ENCODE measurements at regions not wholly inside any gene's neighbourhood (a gene's known extent, or its start where the extent isn't known, plus 50 kb on each side); places are given as distances from the start of the nearest gene placed in this dataset.

DNA sequence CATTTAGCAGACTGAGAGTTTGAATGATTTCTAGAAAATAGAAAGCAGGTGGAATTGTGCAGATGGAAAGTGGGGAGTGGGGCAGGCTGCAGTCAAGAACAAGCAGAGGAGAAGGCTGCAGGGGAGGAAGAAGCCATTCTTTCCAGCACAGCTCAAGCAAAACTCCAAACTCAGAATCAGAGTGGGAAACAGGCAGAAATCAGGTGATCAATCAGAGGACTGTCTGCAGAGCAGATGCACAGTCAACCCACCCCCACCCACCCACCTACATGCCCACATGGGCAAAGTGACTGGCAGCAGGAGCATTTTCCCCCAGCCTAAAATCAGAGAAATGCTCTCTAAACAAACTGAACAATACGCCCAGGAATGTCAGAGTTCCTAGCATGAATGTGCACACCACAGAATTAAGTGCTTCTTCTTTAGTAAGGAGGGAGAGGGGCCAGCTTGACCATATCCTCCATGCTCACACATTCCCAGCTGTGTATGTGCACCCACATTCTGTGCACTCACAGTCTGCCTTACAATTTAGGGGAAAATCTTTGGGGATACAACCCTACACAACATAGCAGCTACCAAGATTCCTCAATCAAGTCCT is 194.1 kb upstream of the PLEKHA5 start:
- no peak for FAIRE-seq
- TF ChIP-seq, protein P1, sequence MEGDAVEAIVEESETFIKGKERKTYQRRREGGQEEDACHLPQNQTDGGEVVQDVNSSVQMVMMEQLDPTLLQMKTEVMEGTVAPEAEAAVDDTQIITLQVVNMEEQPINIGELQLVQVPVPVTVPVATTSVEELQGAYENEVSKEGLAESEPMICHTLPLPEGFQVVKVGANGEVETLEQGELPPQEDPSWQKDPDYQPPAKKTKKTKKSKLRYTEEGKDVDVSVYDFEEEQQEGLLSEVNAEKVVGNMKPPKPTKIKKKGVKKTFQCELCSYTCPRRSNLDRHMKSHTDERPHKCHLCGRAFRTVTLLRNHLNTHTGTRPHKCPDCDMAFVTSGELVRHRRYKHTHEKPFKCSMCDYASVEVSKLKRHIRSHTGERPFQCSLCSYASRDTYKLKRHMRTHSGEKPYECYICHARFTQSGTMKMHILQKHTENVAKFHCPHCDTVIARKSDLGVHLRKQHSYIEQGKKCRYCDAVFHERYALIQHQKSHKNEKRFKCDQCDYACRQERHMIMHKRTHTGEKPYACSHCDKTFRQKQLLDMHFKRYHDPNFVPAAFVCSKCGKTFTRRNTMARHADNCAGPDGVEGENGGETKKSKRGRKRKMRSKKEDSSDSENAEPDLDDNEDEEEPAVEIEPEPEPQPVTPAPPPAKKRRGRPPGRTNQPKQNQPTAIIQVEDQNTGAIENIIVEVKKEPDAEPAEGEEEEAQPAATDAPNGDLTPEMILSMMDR (IDR thresholded peaks at IDR 0.05; ENCODE audit: insufficient read depth, missing control alignments): no peak

DNA sequence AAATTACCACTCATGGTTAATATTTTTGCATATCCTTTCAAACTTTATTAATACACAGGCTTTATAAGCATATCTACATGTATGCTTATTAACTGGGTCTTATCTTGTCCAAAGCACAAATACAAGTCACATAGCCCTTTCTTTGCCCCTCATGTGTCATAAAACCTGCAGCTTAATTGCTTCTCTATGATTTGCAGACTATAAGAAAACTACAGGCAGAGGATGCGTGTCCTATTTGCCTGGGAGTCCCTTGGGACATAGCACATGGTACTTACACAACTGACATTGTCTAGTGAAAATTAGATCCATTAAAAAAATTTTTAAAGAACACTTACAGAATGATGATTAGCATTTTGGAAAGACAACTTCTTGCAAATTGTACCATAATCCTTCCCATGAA is 190.5 kb upstream of the PLEKHA5 start:
- DNase-seq (ENCODE audit: insufficient read length, low spot score) (no peak), FAIRE-seq (no peak)
- TF ChIP-seq, protein P1 (IDR thresholded peaks at IDR 0.05; ENCODE audit: insufficient read depth, missing control alignments): no peak

More for the DNA sequence above, 194.1 kb upstream of the PLEKHA5 start:
- DNase-seq (ENCODE audit: insufficient read length, low spot score): no peak

DNA sequence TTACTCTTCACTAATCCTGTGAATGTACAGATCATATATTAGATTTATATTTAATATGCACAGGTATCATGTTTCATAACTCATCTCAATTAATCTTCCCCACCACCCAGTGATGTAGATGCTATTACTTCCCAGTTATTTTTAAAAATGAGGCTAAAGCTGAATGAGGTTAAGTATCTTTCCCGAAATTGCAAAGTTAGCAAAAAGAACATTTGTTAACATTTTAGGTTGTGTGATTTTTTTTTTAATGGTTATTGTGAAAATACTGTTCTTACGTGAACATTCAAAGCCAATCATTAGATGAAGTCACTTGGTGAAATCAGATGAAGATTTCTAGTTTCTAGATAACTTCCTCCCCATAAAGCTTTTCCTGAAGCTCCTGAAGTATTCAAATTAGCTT is 186.9 kb upstream of the PLEKHA5 start:
- TF ChIP-seq, protein P1 (IDR thresholded peaks at IDR 0.05; ENCODE audit: insufficient read depth, missing control alignments): no peak
- no peak for FAIRE-seq
- no peak for DNase-seq (ENCODE audit: insufficient read length, low spot score)

DNA sequence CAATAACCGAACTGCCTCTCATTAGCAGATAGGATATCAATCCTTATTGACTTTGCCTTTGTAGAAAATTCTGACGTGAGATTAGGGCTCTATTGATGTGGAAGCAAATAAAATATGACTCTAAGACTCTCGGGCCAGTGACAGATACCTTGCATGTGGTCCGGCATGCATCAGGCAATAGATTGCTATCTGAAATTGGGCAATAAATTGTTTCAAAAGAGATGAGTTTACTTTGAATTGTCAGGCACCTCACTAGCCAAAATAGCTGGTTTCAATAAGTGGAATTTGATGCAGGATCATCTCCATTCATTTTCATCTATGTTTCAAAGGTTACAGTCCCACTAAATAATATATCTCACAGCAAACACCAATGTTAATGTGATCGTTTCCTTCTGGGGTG is 186.3 kb upstream of the PLEKHA5 start:
- no peak for FAIRE-seq
- no peak for DNase-seq (ENCODE audit: insufficient read length, low spot score)
- TF ChIP-seq, protein P1 (IDR thresholded peaks at IDR 0.05; ENCODE audit: insufficient read depth, missing control alignments): no peak

DNA sequence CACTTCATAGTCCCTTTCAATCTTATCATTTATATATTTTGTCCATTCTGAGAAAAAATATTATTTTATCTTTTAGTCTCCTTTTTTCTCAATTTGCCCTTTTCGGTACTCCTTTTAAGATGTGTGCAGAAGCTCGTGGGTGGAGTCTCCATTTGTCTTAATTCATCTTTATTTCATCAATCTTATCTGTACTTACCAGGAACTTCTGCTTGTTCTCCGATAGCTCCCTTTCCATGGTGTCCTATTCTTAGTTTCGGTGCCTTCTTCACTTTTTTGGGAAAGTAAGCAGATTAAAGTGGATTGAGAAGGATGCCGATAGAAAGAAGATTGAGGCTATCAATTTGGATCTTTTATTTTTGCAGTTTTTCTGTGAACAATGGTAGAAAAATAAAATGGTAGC is 183.4 kb upstream of the PLEKHA5 start:
- TF ChIP-seq, protein P1 (IDR thresholded peaks at IDR 0.05; ENCODE audit: insufficient read depth, missing control alignments): no peak
- FAIRE-seq (no peak), DNase-seq (ENCODE audit: insufficient read length, low spot score) (no peak)

DNA sequence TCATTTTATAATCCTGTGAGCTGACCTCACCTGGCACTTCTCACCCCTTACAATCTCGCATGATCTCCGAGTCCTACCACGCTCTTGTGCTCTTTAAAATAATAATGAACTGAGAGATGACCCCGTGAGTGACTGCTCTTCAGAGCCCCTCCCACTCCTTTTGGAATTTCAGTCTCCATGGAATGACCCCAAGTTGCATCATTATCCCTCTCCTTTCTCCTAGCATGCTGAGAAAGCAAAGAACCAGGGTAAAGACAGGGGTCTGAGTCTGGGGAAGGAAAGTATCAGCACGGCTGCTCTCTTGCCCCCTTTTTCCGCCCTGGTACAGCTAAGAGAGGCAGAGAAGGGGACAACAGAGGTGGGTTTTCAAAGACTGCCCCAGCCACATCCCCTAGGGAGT is 178.3 kb upstream of the PLEKHA5 start:
- TF ChIP-seq, protein P1 (IDR thresholded peaks at IDR 0.05; ENCODE audit: insufficient read depth, missing control alignments): no peak
- FAIRE-seq (no peak), DNase-seq (ENCODE audit: insufficient read length, low spot score) (no peak)

DNA sequence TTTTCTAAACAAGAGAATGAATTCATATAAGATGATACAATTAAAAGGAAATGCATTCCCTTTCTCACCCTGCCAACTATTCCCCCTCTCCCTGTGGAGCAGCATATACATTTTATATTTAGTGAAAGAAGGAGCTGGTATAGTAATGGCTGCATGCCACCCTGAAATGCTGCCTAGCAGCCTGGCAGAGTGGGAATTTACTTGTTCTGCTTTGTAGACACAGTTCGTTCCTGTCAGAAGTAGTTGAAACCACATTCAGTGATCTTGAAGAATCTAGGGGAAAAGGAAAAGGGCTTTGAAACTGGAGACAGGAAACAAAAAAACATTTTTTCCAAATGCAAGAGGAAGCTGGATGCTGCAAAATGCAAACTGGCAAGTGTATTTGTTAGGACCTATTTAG is 176.0 kb upstream of the PLEKHA5 start:
- TF ChIP-seq, protein P1 (IDR thresholded peaks at IDR 0.05; ENCODE audit: insufficient read depth, missing control alignments): no peak
- no peak for DNase-seq (ENCODE audit: insufficient read length, low spot score)
- no peak for FAIRE-seq

Data from D721Med (cell line).